Upper lobe of right lung (tissue), 1 donor: ENCODE measurements at regions not wholly inside any gene's neighbourhood (a gene's known extent, or its start where the extent isn't known, plus 50 kb on each side); places are given as distances from the start of the nearest gene placed in this dataset.
A peak's percentile ranks its signal among the peaks of the same experiment; 100 is the strongest.

Experiments
- ATAC-seq: fragments of 200-7000 bp; cut with Tn5 transposase; one replicate; pipeline ENCODE4 v1.9.1; 2020; ENCODE audit warnings: mild to moderate bottlenecking, moderate library complexity
- DNase-seq: peaks from one replicate; pipeline ENCODE4 v3.0.0-alpha.2; 2020
- H3K27ac ChIP-seq: fragments of 200-600 bp; one replicate; pipeline ENCODE4 v1.8.0; 2022
- H3K27me3 ChIP-seq: fragments of 200-600 bp; one replicate; pipeline ENCODE4 v1.8.0; 2022; ENCODE audit warnings: mild to moderate bottlenecking
- H3K36me3 ChIP-seq: fragments of 200-600 bp; one replicate; pipeline ENCODE4 v1.8.0; 2022
- H3K4me1 ChIP-seq: fragments of 200-600 bp; one replicate; pipeline ENCODE4 v1.8.0; 2022
- H3K4me3 ChIP-seq: fragments of 200-600 bp; one replicate; pipeline ENCODE4 v1.8.0; 2022; ENCODE audit warnings: mild to moderate bottlenecking
- H3K9me3 ChIP-seq: fragments of 200-600 bp; one replicate; pipeline ENCODE4 v1.8.0; 2022
- intact Hi-C: fragments of 100-400 bp; cut with DNase I; formaldehyde crosslinking; loops from one replicate; pipeline ENCODE4 v1.11.0; 2022
- TF ChIP-seq, protein P1 (sequence below): fragments of 200-600 bp; IDR thresholded peaks from one replicate; pipeline ENCODE4 v1.8.0; 2022; ENCODE audit warnings: antibody characterized with exemption
- donor health status: DM: no; HTN: yes; CAD: no; lungs with severe emphysema.

DNA sequence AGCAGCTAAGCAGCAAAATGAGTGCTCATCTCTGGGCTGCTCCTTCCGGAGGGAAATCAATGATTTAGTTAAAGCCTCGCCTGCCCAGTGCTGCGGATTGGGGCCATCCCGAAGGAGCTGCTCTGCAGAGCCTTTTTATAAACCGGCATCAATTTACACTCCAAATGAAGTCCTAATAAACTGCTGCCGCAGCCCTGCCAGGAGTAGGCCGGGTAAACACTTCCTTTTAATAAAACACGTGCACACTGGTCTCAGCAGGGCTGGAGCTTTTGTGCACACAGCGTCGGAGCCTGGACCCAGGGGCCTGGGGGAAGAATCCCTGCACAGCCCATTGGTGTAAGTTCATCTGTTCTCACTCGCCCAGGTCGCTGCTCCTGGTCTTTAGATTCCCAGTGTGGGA, 79.6 kb upstream of the HS3ST2 start:
- no peak for DNase-seq
- no peaks in the 10 kb centered on the region for H3K4me1 ChIP-seq

DNA sequence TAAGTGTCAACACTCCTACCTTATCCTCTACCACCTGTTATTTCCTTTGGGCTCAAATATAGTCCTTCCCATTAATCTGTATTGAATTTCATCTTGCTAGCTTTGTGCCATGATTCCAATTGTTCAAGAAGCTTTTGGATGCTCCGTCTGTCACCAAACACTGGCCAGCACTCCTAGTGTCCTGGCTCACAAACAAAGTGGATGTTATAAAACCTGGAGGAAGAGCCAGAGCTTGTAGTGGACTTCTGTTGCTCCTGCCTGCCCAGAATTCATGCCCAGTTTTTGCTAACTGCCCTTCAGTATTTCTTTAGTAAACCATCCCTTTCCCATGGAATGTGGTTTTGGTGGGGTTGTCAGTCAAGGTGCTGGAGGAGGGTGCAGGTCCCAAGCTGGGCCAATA, 77.2 kb upstream of the HS3ST2 start:
- DNase-seq (no peak), ATAC-seq (no peak)
- intact Hi-C loops: no loop called here
- TF ChIP-seq, protein P1, sequence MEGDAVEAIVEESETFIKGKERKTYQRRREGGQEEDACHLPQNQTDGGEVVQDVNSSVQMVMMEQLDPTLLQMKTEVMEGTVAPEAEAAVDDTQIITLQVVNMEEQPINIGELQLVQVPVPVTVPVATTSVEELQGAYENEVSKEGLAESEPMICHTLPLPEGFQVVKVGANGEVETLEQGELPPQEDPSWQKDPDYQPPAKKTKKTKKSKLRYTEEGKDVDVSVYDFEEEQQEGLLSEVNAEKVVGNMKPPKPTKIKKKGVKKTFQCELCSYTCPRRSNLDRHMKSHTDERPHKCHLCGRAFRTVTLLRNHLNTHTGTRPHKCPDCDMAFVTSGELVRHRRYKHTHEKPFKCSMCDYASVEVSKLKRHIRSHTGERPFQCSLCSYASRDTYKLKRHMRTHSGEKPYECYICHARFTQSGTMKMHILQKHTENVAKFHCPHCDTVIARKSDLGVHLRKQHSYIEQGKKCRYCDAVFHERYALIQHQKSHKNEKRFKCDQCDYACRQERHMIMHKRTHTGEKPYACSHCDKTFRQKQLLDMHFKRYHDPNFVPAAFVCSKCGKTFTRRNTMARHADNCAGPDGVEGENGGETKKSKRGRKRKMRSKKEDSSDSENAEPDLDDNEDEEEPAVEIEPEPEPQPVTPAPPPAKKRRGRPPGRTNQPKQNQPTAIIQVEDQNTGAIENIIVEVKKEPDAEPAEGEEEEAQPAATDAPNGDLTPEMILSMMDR: no peak
- H3K9me3 ChIP-seq: no peaks in the 10 kb centered on the region
- H3K36me3 ChIP-seq: no peaks in the 10 kb centered on the region
- no peaks in the 10 kb centered on the region for H3K4me1 ChIP-seq
- no peak overlapping the region for H3K27ac ChIP-seq
- no peaks in the 10 kb centered on the region for H3K27me3 ChIP-seq
- H3K4me3 ChIP-seq: no peak overlapping the region

More for the DNA sequence above, 79.6 kb upstream of the HS3ST2 start:
- intact Hi-C loops: no loop called here
- no peak overlapping the region for H3K27ac ChIP-seq
- H3K27me3 ChIP-seq: no peaks in the 10 kb centered on the region
- no peaks in the 10 kb centered on the region for H3K36me3 ChIP-seq
- no peak overlapping the region for H3K4me3 ChIP-seq
- ATAC-seq: no peak
- H3K9me3 ChIP-seq: no peaks in the 10 kb centered on the region
- TF ChIP-seq, protein P1: no peak

DNA sequence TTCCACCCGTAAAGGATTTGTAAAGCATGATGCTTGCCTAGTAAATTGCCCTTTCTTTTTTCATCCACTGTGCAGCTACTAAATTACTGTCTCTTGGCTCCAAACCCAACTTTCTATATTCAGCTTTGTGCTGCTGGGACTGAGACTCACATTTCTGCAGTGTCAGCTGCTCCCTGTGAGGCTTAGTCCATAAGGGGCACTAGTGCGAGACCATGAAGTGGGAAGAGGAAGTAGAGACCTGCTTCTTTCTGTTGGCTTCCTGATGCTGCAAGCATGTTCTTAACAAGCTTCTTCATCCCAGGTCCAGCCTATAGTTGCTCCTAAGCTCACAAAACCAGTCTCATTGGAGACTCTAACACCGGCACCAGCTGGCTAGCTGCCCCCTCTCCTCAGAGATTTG, 74.9 kb upstream of the HS3ST2 start:
- DNase-seq (no peak), ATAC-seq (peak; percentile 51)
- TF ChIP-seq, protein P1: no peak
- Histone ChIP-seq H3K4me3 (no peak overlapping the region), H3K36me3 (no peaks in the 10 kb centered on the region), H3K27ac (no peak overlapping the region), H3K27me3 (no peaks in the 10 kb centered on the region), H3K4me1 (no peaks in the 10 kb centered on the region), H3K9me3 (no peaks in the 10 kb centered on the region)
- intact Hi-C loops: no loop called here

DNA sequence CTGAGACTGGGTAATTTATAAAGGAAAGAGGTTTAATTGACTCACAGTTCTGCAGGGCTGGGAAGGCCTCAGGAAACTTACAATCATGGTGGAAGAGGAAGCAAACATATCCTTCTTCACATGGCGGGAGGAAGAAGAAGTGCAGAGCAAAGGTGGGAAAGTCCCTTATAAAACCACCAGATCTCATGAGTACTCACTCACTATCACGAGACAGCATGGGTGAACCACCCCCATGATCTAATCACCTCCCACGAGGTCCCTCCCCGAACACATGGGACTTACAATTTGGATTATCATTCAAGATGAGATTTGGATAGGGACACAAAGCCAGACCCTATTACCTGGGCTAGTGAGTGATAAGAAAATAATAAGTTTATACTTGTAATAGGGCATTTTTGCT, 70.6 kb upstream of the HS3ST2 start:
- no peak overlapping the region for H3K4me3 ChIP-seq
- intact Hi-C loops: no loop called here
- H3K27ac ChIP-seq: no peak overlapping the region
- no peaks in the 10 kb centered on the region for H3K27me3 ChIP-seq
- TF ChIP-seq, protein P1: no peak
- no peaks in the 10 kb centered on the region for H3K9me3 ChIP-seq
- DNase-seq (no peak), ATAC-seq (no peak)
- H3K36me3 ChIP-seq: no peaks in the 10 kb centered on the region
- H3K4me1 ChIP-seq: no peaks in the 10 kb centered on the region

DNA sequence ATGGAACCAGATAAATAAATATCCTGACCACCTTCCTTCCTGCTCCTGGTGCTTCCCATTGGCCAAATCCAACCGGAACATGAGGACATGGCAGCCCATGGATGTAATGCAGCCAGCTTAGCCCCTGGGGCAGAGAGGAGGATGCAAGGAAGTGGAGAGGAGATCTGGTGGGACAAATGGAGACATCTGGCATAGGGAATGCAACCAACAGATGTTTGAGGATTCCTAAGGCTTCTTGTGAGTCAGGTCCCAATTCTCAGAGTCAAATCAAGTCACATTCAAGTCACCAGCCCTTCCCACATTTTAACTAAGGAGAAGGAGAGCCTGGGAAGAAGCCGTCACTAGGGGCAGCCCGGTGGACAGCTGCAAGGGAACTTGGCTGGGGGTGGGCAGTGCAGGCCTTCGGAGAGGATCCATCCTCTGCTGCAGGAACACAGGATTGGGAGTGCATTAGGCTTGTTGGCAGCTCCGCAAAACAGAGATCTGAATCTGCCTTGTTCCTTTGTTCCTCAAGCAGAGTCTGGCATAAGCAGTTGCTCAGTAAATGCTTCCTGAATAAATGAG, 62.8 kb upstream of the HS3ST2 start:
- intact Hi-C loops: no loop called here

More for the DNA sequence above, 62.8 kb upstream of the HS3ST2 start:
- DNase-seq (no peak), ATAC-seq (no peak)
- H3K36me3 ChIP-seq: no peaks in the 10 kb centered on the region
- no peaks in the 10 kb centered on the region for H3K9me3 ChIP-seq
- no peak overlapping the region for H3K27ac ChIP-seq
- H3K27me3 ChIP-seq: no peaks in the 10 kb centered on the region
- H3K4me3 ChIP-seq: no peak overlapping the region
- no peaks in the 10 kb centered on the region for H3K4me1 ChIP-seq
- TF ChIP-seq, protein P1: no peak
